OCI-LY3 (cell line): ENCODE measurements at regions not wholly inside any gene's neighbourhood (a gene's known extent, or its start where the extent isn't known, plus 50 kb on each side); places are given as distances from the start of the nearest gene placed in this dataset.

ENCODE experiments used
- H2AFZ ChIP-seq: fragments of 200-600, 300-600 bp; shearing (Covaris generic); 2 replicates; pipeline ENCODE4 v1.6.0; 2014; ENCODE audit warnings: antibody characterized with exemption, low read depth, low read length
- H3K27ac ChIP-seq: fragments of 200-600, 300-600 bp; sonication (generic); 2 replicates; pipeline ENCODE4 v1.5.1; 2014; ENCODE audit warnings: mild to moderate bottlenecking, low read length, moderate library complexity, mixed read lengths
- H3K27me3 ChIP-seq: fragments of 200-600, 300-600 bp; sonication (generic); 2 replicates; pipeline ENCODE4 v1.6.1; 2014; ENCODE audit warnings: low read depth, low read length, mixed read lengths
- H3K36me3 ChIP-seq: fragments of 200-600, 300-600 bp; sonication (generic); replicated peaks from 2 replicates; pipeline ENCODE3; 2014; ENCODE audit warnings: low read depth, low read length, mixed read lengths
- H3K4me1 ChIP-seq: fragments of 300-600, 200-600 bp; sonication (generic); 2 replicates; pipeline ENCODE4 v1.6.1; 2014; ENCODE audit warnings: low read length, mixed read lengths
- H3K4me2 ChIP-seq: fragments of 200-600, 300-600 bp; sonication (generic); 2 replicates; pipeline ENCODE4 v1.6.1; 2014; ENCODE audit warnings: low read length, mixed read lengths
- H3K4me3 ChIP-seq: fragments of 300-600, 200-600 bp; sonication (generic); 2 replicates; pipeline ENCODE4 v1.5.1; 2014; ENCODE audit warnings: antibody characterized with exemption, mild to moderate bottlenecking, low read length, moderate library complexity
- H3K79me2 ChIP-seq: fragments of 300-600, 200-600 bp; shearing (Covaris generic); 2 replicates; pipeline ENCODE4 v1.6.1; 2014; ENCODE audit warnings: mild to moderate bottlenecking, low read length, mixed read lengths
- H3K9ac ChIP-seq: fragments of 300-600, 200-600 bp; shearing (Covaris generic); 2 replicates; pipeline ENCODE4 v1.6.0; 2014; ENCODE audit warnings: mild to moderate bottlenecking, low read length, moderate library complexity
- H3K9me3 ChIP-seq: fragments of 200-600, 300-600 bp; shearing (Covaris generic); 2 replicates; pipeline ENCODE4 v1.6.1; 2014; ENCODE audit warnings: low read length, mixed read lengths; ENCODE audit not compliant: insufficient read depth
- H4K20me1 ChIP-seq: fragments of 200-600, 300-600 bp; sonication (generic); 2 replicates; pipeline ENCODE4 v1.6.1; 2016; ENCODE audit warnings: low read length, mixed read lengths; ENCODE audit not compliant: insufficient read depth
- EZH2phosphoT487 ChIP-seq: fragments of 200-600 bp; shearing (Covaris generic); IDR thresholded peaks from 2 replicates; pipeline ENCODE4 v1.6.1; 2018; ENCODE audit warnings: antibody characterized with exemption, mixed run types, low read depth
- TF ChIP-seq, protein P1 (sequence below): fragments of 200-600, 300-600 bp; sonication (generic); IDR thresholded peaks from 2 replicates; pipeline ENCODE4 v1.5.1; 2014; ENCODE audit warnings: antibody characterized with exemption, low read length, low read depth

DNA sequence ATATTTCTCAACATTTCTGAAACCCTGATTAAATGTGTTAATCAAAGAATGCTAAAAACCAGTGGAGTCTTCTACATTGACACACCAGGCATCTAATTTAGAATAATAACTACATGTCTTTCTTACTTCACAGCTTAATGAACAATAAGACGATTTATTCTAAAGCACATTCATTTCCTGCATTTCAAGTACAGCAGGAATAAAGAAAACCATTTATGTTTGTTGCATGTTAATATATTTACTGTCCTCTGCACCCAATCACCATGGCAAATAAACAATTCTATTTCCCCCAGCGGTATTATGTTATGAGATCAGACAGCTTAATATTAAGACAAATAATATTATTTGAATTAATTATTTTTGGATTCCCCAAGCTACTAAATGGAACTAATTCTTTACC is 1336.3 kb upstream of the CADM2 start:
- Histone ChIP-seq H3K79me2 (no peaks in the 10 kb centered on the region), H3K4me3 (no peak overlapping the region), H3K4me2 (no peak overlapping the region), H3K36me3 (no peaks in the 10 kb centered on the region), H3K4me1 (no peaks in the 10 kb centered on the region), H2AFZ (no peak overlapping the region), H3K9me3 (no peaks in the 10 kb centered on the region; the same call in 1 of the 2 replicates), H3K9ac (no peak overlapping the region), H3K27ac (no peak overlapping the region), H4K20me1 (no peaks in the 10 kb centered on the region), H3K27me3 (no peaks in the 10 kb centered on the region)
- TF ChIP-seq, protein P1, sequence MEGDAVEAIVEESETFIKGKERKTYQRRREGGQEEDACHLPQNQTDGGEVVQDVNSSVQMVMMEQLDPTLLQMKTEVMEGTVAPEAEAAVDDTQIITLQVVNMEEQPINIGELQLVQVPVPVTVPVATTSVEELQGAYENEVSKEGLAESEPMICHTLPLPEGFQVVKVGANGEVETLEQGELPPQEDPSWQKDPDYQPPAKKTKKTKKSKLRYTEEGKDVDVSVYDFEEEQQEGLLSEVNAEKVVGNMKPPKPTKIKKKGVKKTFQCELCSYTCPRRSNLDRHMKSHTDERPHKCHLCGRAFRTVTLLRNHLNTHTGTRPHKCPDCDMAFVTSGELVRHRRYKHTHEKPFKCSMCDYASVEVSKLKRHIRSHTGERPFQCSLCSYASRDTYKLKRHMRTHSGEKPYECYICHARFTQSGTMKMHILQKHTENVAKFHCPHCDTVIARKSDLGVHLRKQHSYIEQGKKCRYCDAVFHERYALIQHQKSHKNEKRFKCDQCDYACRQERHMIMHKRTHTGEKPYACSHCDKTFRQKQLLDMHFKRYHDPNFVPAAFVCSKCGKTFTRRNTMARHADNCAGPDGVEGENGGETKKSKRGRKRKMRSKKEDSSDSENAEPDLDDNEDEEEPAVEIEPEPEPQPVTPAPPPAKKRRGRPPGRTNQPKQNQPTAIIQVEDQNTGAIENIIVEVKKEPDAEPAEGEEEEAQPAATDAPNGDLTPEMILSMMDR = no peak
- TF ChIP-seq EZH2phosphoT487 = no peak

DNA sequence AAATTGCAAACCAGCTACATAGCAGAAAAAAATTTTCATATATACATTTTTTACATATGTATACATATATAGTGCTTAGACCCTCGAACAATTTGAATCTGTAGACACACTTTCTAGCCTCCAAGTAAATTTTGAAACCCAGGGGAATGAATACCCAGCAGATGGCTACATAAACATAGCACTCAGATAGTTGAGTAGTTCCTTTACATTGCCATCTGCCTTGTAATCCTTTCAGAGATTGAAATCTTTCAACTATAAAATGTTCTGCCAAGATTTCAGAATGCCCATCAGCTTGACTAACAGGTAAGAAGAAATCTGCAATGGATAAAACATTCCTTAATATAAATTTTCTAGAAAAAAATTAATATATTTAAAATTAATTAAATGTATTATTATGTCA is 1333.5 kb upstream of the CADM2 start:
- Histone ChIP-seq H3K9me3 (no peaks in the 10 kb centered on the region), H3K27ac (no peak overlapping the region), H3K27me3 (no peaks in the 10 kb centered on the region), H3K9ac (no peak overlapping the region), H3K79me2 (no peaks in the 10 kb centered on the region), H3K36me3 (no peaks in the 10 kb centered on the region), H3K4me1 (no peaks in the 10 kb centered on the region), H3K4me3 (no peak overlapping the region), H2AFZ (no peak overlapping the region), H3K4me2 (no peak overlapping the region), H4K20me1 (no peaks in the 10 kb centered on the region)
- no peak for TF ChIP-seq EZH2phosphoT487
- TF ChIP-seq, protein P1 = no peak

DNA sequence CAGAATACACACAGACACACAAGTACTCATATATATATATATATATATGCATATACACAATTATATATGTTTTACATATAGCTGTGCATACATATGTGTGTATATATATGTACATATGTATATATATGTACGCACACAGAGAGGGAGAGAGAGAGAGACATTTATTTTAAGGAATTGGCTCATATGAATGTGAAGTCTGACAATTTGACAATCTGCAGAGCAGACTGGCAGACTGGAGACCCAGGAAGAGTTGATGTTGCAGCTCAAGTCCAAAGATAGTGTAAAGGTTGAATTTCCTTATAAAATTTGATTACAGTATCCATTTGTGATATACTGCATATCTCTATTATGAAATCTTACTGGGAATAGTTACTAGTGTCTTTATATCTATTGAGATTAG is 1330.3 kb upstream of the CADM2 start:
- Histone ChIP-seq H3K9me3 (no peaks in the 10 kb centered on the region), H3K27me3 (no peaks in the 10 kb centered on the region), H3K4me3 (no peak overlapping the region), H3K36me3 (no peaks in the 10 kb centered on the region), H3K9ac (no peak overlapping the region), H3K27ac (no peak overlapping the region), H3K4me1 (no peaks in the 10 kb centered on the region), H4K20me1 (no peaks in the 10 kb centered on the region), H3K4me2 (no peak overlapping the region), H3K79me2 (no peaks in the 10 kb centered on the region), H2AFZ (no peak overlapping the region)
- no peak for TF ChIP-seq EZH2phosphoT487
- TF ChIP-seq, protein P1 = no peak

DNA sequence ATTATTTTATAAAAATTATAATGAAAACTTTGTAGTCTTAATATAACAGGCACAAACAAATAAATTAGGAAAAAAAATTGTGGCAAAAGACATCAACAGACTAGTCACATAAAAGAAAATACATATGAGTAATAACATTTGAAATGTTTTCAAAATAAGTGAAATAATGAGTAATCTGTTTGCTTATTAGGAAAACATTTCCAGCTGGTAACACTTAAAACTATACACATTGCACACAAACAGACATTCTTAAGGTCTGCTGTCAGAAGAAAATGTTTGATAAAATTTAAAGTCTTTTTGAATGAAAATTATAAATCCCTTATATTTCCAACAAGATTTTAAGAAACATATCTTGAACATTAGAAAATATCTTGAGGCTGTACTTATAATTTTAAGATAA is 1326.3 kb upstream of the CADM2 start:
- no peak overlapping the region for H3K27ac ChIP-seq
- H3K79me2 ChIP-seq = no peaks in the 10 kb centered on the region
- H4K20me1 ChIP-seq = no peaks in the 10 kb centered on the region
- no peak overlapping the region for H2AFZ ChIP-seq
- H3K9me3 ChIP-seq = no peaks in the 10 kb centered on the region
- H3K27me3 ChIP-seq = no peaks in the 10 kb centered on the region
- no peak overlapping the region for H3K9ac ChIP-seq
- H3K4me1 ChIP-seq = no peaks in the 10 kb centered on the region
- H3K36me3 ChIP-seq = no peaks in the 10 kb centered on the region
- H3K4me3 ChIP-seq = no peak overlapping the region
- TF ChIP-seq, protein P1 = no peak
- no peak for TF ChIP-seq EZH2phosphoT487
- H3K4me2 ChIP-seq = no peak overlapping the region
